Caco-2 (cell line): ENCODE measurements at regions not wholly inside any gene's neighbourhood (a gene's known extent, or its start where the extent isn't known, plus 50 kb on each side); places are given as distances from the start of the nearest gene placed in this dataset.

Experiments used
- BruUV-seq: library from RNA; stranded (reverse); fragments of 400-500 nt; replicated peaks from 2 replicates; lab custom pipeline; 2021; lab: Mats Ljungman, UMichigan
- CTCF ChIA-PET: fragments of 300-600 bp; sonication (Branson Sonifier 250); formaldehyde crosslinking; loops from one replicate; lab custom pipeline; 2022; ENCODE audit warnings: antibody characterized with exemption; lab: Charles Lee
- POLR2A ChIA-PET: fragments of 300-600 bp; sonication (Branson Sonifier 250); formaldehyde crosslinking; loops from one replicate; lab custom pipeline; 2022; ENCODE audit warnings: antibody characterized with exemption; lab: Charles Lee
- DNase-seq, 2 experiments: peaks; one replicate each; pipeline versions ENCODE4 v3.0.0 to v3.0.0-alpha.2; 2020 to 2022
- H3K27me3 ChIP-seq: replicated peaks from 2 replicates; pipeline ENCODE4 v1.6.0; 2011; ENCODE audit warnings: low read length; ENCODE audit not compliant: control insufficient read depth, insufficient read depth
- H3K36me3 ChIP-seq: 2 replicates; pipeline ENCODE4 v1.5.1; 2011; ENCODE audit warnings: low read length; ENCODE audit not compliant: control insufficient read depth, insufficient read depth
- H3K4me1 ChIP-seq: fragments of 250-450 bp; sonication (Bioruptor Pico); 2 replicates; pipeline ENCODE4 v1.5.1; 2020; ENCODE audit warnings: mild to moderate bottlenecking
- H3K4me3 ChIP-seq: 2 replicates; pipeline ENCODE4 v1.5.1; 2011; ENCODE audit warnings: low read depth, mild to moderate bottlenecking, control low read depth, low read length
- H3K9me3 ChIP-seq: fragments of 250-450 bp; sonication (Bioruptor Pico); 2 replicates; pipeline ENCODE4 v1.5.1; 2020; ENCODE audit warnings: mild to moderate bottlenecking, moderate library complexity
- H3K27ac Mint-ChIP-seq: one replicate; pipeline ENCODE4 v1.8.0; 2022; ENCODE audit warnings: mixed read lengths; ENCODE audit not compliant: unreplicated experiment
- H3K27me3 Mint-ChIP-seq: one replicate; pipeline ENCODE4 v1.8.0; 2022; ENCODE audit warnings: mixed read lengths; ENCODE audit not compliant: insufficient read depth, unreplicated experiment
- H3K36me3 Mint-ChIP-seq: one replicate; pipeline ENCODE4 v1.8.0; 2022; ENCODE audit warnings: mild to moderate bottlenecking, mixed read lengths; ENCODE audit not compliant: insufficient read depth, unreplicated experiment
- H3K4me1 Mint-ChIP-seq: one replicate; pipeline ENCODE4 v1.8.0; 2022; ENCODE audit warnings: low read depth, mixed read lengths; ENCODE audit not compliant: unreplicated experiment
- H3K4me3 Mint-ChIP-seq: one replicate; pipeline ENCODE4 v1.8.0; 2022; ENCODE audit warnings: mild to moderate bottlenecking, moderate library complexity, mixed read lengths; ENCODE audit not compliant: unreplicated experiment
- H3K9me3 Mint-ChIP-seq: one replicate; pipeline ENCODE4 v1.8.0; 2022; ENCODE audit warnings: mixed read lengths; ENCODE audit not compliant: unreplicated experiment
- intact Hi-C: fragments of 100-400 bp; cut with micrococcal nuclease; formaldehyde crosslinking; loops from one replicate; pipeline ENCODE4 v1.10.0; 2022; ENCODE audit not compliant: unreplicated experiment
- TF ChIP-seq, protein P1 (sequence below), 2 experiments: fragments of 200-600 bp in 1 of 2; IDR thresholded peaks; 1 replicate in 1 of 2; 2 replicates in 1 of 2; pipeline versions ENCODE4 v1.5.1 to v1.8.0; 2011 to 2022; ENCODE audit warnings: antibody characterized with exemption in 1 of 2, control low read depth in 1 of 2, inconsistent platforms in 1 of 2, low read depth in 1 of 2, low read length in 1 of 2, mild to moderate bottlenecking in 1 of 2, moderate library complexity in 1 of 2; ENCODE audit not compliant: insufficient read depth in 1 of 2, severe bottlenecking in 1 of 2, unreplicated experiment in 1 of 2

DNA sequence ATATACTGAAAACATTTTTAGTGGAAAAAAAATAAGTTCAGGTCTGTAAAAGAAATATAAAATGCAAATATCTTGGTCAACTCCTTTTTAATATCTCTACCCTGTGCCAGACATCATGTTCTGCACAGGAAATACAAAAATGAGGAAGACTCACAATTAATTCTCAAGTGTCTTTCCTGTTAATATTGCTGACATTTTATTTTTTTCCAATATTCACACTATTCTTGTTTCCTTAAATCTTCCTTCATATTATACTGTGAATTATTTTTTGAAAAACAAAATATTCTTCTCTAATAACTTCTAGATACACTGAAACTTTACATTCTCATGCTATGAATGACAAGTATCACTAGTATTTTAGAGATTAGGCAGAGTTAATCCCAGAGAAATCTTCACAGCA lies 334.7 kb upstream of the FTMT start:
- CTCF ChIA-PET, result no interaction called here
- H3K4me1 ChIP-seq, result no peaks in the 10 kb centered on the region
- POLR2A ChIA-PET, result no interaction called here
- no peak overlapping the region for H3K4me3 ChIP-seq
- intact Hi-C loops, result no loop called here
- H3K9me3 Mint-ChIP-seq, result no peaks in the 10 kb centered on the region
- H3K9me3 ChIP-seq, result no peaks in the 10 kb centered on the region
- no peaks in the 10 kb centered on the region for H3K4me1 Mint-ChIP-seq
- no peak overlapping the region for H3K27ac Mint-ChIP-seq
- H3K36me3 ChIP-seq, result no peaks in the 10 kb centered on the region
- no peaks in the 10 kb centered on the region for H3K27me3 ChIP-seq
- no peaks in the 10 kb centered on the region for H3K27me3 Mint-ChIP-seq
- no peak overlapping the region for H3K4me3 Mint-ChIP-seq
- H3K36me3 Mint-ChIP-seq, result no peaks in the 10 kb centered on the region
- TF ChIP-seq, protein P1, sequence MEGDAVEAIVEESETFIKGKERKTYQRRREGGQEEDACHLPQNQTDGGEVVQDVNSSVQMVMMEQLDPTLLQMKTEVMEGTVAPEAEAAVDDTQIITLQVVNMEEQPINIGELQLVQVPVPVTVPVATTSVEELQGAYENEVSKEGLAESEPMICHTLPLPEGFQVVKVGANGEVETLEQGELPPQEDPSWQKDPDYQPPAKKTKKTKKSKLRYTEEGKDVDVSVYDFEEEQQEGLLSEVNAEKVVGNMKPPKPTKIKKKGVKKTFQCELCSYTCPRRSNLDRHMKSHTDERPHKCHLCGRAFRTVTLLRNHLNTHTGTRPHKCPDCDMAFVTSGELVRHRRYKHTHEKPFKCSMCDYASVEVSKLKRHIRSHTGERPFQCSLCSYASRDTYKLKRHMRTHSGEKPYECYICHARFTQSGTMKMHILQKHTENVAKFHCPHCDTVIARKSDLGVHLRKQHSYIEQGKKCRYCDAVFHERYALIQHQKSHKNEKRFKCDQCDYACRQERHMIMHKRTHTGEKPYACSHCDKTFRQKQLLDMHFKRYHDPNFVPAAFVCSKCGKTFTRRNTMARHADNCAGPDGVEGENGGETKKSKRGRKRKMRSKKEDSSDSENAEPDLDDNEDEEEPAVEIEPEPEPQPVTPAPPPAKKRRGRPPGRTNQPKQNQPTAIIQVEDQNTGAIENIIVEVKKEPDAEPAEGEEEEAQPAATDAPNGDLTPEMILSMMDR (IDR thresholded peaks at IDR 0.05; ENCODE audit: insufficient read depth in 1 of 2, low read depth in 1 of 2, low read length in 1 of 2, severe bottlenecking in 1 of 2, unreplicated experiment in 1 of 2), result no peak
- BruUV-seq, result no TSS peak
- no peak for DNase-seq

DNA sequence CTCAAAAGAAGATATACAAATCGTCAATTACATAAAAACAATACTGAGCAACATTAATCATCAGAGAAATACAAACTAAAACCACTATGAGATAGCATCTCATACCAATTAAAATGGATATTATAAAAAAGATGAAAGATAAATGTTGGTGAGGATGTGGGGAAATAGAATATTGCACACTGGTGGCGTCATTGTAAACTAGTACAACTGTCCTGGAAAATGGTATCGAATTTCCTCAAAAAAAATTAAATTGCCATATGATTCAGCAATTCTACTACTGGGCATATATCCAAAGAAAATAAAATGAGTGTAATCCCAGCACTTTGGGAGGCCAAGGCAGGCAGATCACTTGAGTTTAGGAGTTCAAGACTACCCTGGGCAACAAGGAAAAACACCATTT lies 326.0 kb upstream of the FTMT start:
- no peaks in the 10 kb centered on the region for H3K36me3 ChIP-seq
- H3K9me3 ChIP-seq, result no peaks in the 10 kb centered on the region
- no peaks in the 10 kb centered on the region for H3K36me3 Mint-ChIP-seq
- no peak overlapping the region for H3K4me3 ChIP-seq
- H3K27me3 Mint-ChIP-seq, result no peaks in the 10 kb centered on the region
- H3K4me3 Mint-ChIP-seq, result no peak overlapping the region
- H3K27me3 ChIP-seq, result no peaks in the 10 kb centered on the region
- TF ChIP-seq, protein P1 (IDR thresholded peaks at IDR 0.05; ENCODE audit: insufficient read depth in 1 of 2, low read depth in 1 of 2, low read length in 1 of 2, severe bottlenecking in 1 of 2, unreplicated experiment in 1 of 2), result no peak
- H3K9me3 Mint-ChIP-seq, result no peaks in the 10 kb centered on the region
- CTCF ChIA-PET, result no interaction called here
- H3K27ac Mint-ChIP-seq, result no peak overlapping the region
- intact Hi-C loops, result no loop called here
- no peak for DNase-seq
- no peaks in the 10 kb centered on the region for H3K4me1 ChIP-seq
- H3K4me1 Mint-ChIP-seq, result no peaks in the 10 kb centered on the region
- no TSS peak for BruUV-seq
- POLR2A ChIA-PET, result no interaction called here

DNA sequence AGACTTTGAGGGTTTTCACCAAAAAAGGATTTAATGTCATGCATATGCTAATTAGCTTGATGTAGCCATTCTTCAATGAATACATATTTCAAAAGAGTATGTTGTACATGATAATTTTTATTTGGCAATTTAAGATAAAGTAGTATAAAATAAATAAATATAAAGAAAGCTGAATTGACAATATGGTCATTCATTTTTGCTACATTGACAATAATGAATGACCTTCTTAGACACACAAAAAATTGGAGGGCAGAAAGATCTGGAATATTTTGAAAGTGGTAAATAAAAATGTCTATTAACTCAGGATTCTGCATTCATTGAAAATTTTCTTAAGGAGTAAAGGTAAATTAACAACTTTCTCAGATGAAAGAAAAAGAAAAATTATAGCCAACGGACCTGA lies 324.8 kb upstream of the FTMT start:
- Mint-ChIP-seq H3K4me3 (no peak overlapping the region), H3K27ac (no peak overlapping the region), H3K9me3 (no peaks in the 10 kb centered on the region), H3K27me3 (no peaks in the 10 kb centered on the region), H3K4me1 (no peaks in the 10 kb centered on the region), H3K36me3 (no peaks in the 10 kb centered on the region)
- no TSS peak for BruUV-seq
- no peaks in the 10 kb centered on the region for H3K36me3 ChIP-seq
- no peaks in the 10 kb centered on the region for H3K4me1 ChIP-seq
- ChIA-PET CTCF (no interaction called here), POLR2A (no interaction called here)
- TF ChIP-seq, protein P1 (IDR thresholded peaks at IDR 0.05; ENCODE audit: insufficient read depth in 1 of 2, low read depth in 1 of 2, low read length in 1 of 2, severe bottlenecking in 1 of 2, unreplicated experiment in 1 of 2), result no peak
- no peaks in the 10 kb centered on the region for H3K27me3 ChIP-seq
- no peak overlapping the region for H3K4me3 ChIP-seq
- intact Hi-C loops, result no loop called here
- no peaks in the 10 kb centered on the region for H3K9me3 ChIP-seq
- DNase-seq, result no peak
